ENCODE measurements at regions not wholly inside any gene's neighbourhood (a gene's known extent, or its start where the extent isn't known, plus 50 kb on each side); places are given as distances from the start of the nearest gene placed in this dataset.

DNA sequence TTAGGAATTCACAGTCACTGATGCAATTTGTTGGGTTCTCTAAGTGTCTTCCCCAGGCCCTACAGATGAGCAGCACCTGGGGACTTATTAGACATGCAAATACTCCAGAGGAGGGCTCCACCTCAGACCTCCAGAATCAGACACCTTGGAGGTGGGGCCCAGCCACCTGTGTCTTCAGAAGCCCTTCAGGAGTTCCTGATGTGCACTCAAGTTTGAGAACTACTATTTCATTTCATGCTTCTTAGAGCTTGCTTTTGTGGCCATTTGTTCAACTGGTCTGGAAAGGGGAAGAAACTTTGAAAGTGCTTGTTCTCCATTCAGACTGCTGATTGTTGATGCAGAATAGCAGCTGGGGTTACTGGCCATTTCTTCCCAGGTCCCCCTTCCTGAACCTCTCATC, 472.0 kb downstream of the COG6 start:
- ATAC-seq (ENCODE audit: low read depth) = no peak
- H3K36me3 ChIP-seq (ENCODE audit: low read depth) = no peaks in the 10 kb centered on the region
- TF ChIP-seq, protein P1, sequence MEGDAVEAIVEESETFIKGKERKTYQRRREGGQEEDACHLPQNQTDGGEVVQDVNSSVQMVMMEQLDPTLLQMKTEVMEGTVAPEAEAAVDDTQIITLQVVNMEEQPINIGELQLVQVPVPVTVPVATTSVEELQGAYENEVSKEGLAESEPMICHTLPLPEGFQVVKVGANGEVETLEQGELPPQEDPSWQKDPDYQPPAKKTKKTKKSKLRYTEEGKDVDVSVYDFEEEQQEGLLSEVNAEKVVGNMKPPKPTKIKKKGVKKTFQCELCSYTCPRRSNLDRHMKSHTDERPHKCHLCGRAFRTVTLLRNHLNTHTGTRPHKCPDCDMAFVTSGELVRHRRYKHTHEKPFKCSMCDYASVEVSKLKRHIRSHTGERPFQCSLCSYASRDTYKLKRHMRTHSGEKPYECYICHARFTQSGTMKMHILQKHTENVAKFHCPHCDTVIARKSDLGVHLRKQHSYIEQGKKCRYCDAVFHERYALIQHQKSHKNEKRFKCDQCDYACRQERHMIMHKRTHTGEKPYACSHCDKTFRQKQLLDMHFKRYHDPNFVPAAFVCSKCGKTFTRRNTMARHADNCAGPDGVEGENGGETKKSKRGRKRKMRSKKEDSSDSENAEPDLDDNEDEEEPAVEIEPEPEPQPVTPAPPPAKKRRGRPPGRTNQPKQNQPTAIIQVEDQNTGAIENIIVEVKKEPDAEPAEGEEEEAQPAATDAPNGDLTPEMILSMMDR (IDR thresholded peaks at IDR 0.05; ENCODE audit: poor library complexity, severe bottlenecking) = no peak
- DNase-seq (ENCODE audit: low spot score) = no peak
- H3K27me3 ChIP-seq (ENCODE audit: insufficient read depth, poor library complexity, severe bottlenecking) = no peaks in the 10 kb centered on the region
- no peaks in the 10 kb centered on the region for H3K9me3 ChIP-seq (ENCODE audit: severe bottlenecking)
- H3K4me3 ChIP-seq (ENCODE audit: severe bottlenecking) = no peak overlapping the region
- H3K27ac ChIP-seq (ENCODE audit: poor library complexity, severe bottlenecking) = no peak overlapping the region
- H3K4me1 ChIP-seq (ENCODE audit: insufficient read depth, poor library complexity, severe bottlenecking) = no peaks in the 10 kb centered on the region

DNA sequence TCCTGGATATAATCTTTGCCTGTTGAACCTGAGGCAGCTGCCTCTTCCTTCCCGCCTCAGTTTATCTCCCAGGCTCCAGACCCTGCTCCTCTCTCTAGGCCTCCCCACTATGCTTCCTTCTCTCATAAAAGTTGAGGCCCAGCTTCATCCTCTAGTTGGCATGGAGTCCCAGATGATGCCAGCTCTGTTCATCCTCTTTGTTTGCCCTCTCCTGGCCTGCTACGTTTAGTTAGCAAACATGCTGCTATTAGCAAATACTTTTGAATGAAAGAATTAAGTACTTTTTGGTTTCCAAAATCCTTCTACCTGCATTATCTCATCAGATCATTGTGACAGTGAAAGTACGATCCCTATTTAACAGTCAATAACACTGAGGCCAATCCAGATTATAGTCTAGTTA, 472.5 kb downstream of the COG6 start:
- TF ChIP-seq, protein P1 (IDR thresholded peaks at IDR 0.05; ENCODE audit: poor library complexity, severe bottlenecking) = no peak
- no peak for DNase-seq (ENCODE audit: low spot score)
- H3K9me3 ChIP-seq (ENCODE audit: severe bottlenecking) = no peaks in the 10 kb centered on the region
- H3K36me3 ChIP-seq (ENCODE audit: low read depth) = no peaks in the 10 kb centered on the region
- no peak for ATAC-seq (ENCODE audit: low read depth)
- no peaks in the 10 kb centered on the region for H3K4me1 ChIP-seq (ENCODE audit: insufficient read depth, poor library complexity, severe bottlenecking)
- no peaks in the 10 kb centered on the region for H3K27me3 ChIP-seq (ENCODE audit: insufficient read depth, poor library complexity, severe bottlenecking)
- no peak overlapping the region for H3K27ac ChIP-seq (ENCODE audit: poor library complexity, severe bottlenecking)
- no peak overlapping the region for H3K4me3 ChIP-seq (ENCODE audit: severe bottlenecking)

DNA sequence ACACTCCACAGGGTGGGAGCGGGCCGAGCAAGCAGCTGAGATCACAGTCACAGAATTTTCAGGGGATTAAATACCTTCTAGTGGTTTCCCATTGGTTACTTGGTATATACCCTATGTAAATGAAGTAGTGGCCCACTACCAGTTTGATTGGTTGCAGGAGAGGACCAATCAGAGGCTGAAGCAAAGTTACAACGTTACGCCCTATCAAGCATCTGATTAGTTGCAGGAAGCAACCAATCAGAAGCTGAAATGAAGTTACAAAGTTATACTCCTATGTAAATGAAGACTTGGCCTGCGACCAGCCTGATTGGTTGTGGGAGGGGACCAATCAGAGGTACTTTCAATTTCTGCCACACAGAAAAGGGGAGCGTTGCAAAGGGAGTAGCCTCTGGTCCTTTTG, 474.0 kb downstream of the COG6 start:
- Histone ChIP-seq H3K9me3 (ENCODE audit: severe bottlenecking) (no peaks in the 10 kb centered on the region), H3K4me3 (ENCODE audit: severe bottlenecking) (no peak overlapping the region), H3K27ac (ENCODE audit: poor library complexity, severe bottlenecking) (no peak overlapping the region), H3K27me3 (ENCODE audit: insufficient read depth, poor library complexity, severe bottlenecking) (no peaks in the 10 kb centered on the region), H3K36me3 (ENCODE audit: low read depth) (no peaks in the 10 kb centered on the region), H3K4me1 (ENCODE audit: insufficient read depth, poor library complexity, severe bottlenecking) (no peaks in the 10 kb centered on the region)
- ATAC-seq (ENCODE audit: low read depth) (no peak), DNase-seq (ENCODE audit: low spot score) (no peak)
- TF ChIP-seq, protein P1 (IDR thresholded peaks at IDR 0.05; ENCODE audit: poor library complexity, severe bottlenecking) = no peak

DNA sequence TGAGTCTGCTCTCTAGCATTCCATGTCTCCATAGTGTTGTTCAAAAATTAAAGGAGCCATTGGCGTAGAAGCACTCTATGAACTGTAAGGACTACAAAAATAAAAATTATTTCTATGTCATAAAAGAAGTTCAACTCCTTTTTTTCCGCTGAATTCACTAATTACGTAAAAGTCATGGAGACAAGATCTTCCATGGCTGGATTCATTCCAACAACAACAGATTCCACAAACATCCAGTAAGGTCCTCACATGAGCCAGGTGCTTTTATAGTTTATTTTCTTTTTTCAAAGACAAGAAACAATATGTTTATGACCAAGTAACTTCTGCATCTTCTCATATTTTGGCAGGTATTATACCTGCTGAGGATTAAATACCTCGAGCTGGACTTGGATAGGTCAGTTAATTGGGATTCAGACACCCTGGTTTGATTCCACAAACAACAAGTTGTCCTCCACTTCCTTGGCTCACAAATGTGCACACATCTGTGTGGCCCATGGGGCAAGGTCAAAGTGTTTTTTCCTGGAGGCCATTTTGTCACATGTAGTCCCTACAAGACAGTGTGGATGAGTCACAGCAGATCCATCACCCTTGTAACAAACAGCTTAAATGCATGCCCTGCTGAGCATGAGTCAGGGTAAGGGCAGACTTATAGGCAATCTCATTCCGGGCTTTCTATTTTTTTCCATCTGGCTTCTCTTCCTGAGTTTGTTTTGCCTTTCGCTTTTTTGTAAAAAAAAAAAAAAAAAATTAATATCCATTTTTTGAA, 475.6 kb downstream of the COG6 start:
- ATAC-seq (ENCODE audit: low read depth) = no peak
- H3K4me3 ChIP-seq (ENCODE audit: severe bottlenecking) = no peak overlapping the region
- no peaks in the 10 kb centered on the region for H3K27me3 ChIP-seq (ENCODE audit: insufficient read depth, poor library complexity, severe bottlenecking)
- no peak for DNase-seq (ENCODE audit: low spot score)
- H3K9me3 ChIP-seq (ENCODE audit: severe bottlenecking) = no peaks in the 10 kb centered on the region
- H3K27ac ChIP-seq (ENCODE audit: poor library complexity, severe bottlenecking) = no peak overlapping the region
- no peaks in the 10 kb centered on the region for H3K4me1 ChIP-seq (ENCODE audit: insufficient read depth, poor library complexity, severe bottlenecking)
- H3K36me3 ChIP-seq (ENCODE audit: low read depth) = no peaks in the 10 kb centered on the region
- TF ChIP-seq, protein P1 (IDR thresholded peaks at IDR 0.05; ENCODE audit: poor library complexity, severe bottlenecking) = no peak

DNA sequence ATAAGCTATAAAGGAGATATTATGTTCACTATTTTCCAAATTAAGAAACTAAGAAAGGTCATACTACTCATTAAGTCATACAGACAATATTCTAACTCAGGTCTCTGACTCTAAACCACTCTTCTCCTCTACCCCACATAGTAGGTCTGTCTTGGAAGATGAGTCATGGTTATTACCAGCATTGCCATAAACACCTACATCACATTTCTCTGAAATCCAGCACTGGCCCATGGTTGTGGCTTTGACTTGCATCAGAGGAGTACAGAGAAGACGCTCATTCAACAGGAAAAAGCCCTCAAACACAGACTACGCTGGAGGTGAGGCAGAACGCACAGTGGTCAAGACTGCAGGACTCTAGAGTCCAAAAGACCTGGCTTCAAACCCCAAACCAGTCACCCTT, 476.8 kb downstream of the COG6 start:
- H3K27me3 ChIP-seq (ENCODE audit: insufficient read depth, poor library complexity, severe bottlenecking) = no peaks in the 10 kb centered on the region
- H3K4me3 ChIP-seq (ENCODE audit: severe bottlenecking) = no peak overlapping the region
- TF ChIP-seq, protein P1 (IDR thresholded peaks at IDR 0.05; ENCODE audit: poor library complexity, severe bottlenecking) = no peak
- H3K4me1 ChIP-seq (ENCODE audit: insufficient read depth, poor library complexity, severe bottlenecking) = no peaks in the 10 kb centered on the region
- no peak overlapping the region for H3K27ac ChIP-seq (ENCODE audit: poor library complexity, severe bottlenecking)
- DNase-seq (ENCODE audit: low spot score) (no peak), ATAC-seq (ENCODE audit: low read depth) (no peak)
- H3K9me3 ChIP-seq (ENCODE audit: severe bottlenecking) = no peaks in the 10 kb centered on the region
- no peaks in the 10 kb centered on the region for H3K36me3 ChIP-seq (ENCODE audit: low read depth)

All from RWPE2 (cell line).